ENCODE measurements at regions not wholly inside any gene's neighbourhood (a gene's known extent, or its start where the extent isn't known, plus 50 kb on each side); places are given as distances from the start of the nearest gene placed in this dataset.

- peaks cover 4 to 5% of the 10 kb centered on the region in 2 donors for H3K27me3 Mint-ChIP-seq
- ATAC-seq (no peak), DNase-seq (ENCODE audit: low spot score) (no peak)
- H3K27ac Mint-ChIP-seq: no peak overlapping the region
- no peaks in the 10 kb centered on the region for H3K4me1 Mint-ChIP-seq (ENCODE audit: low read depth in 2 of 2)
- H3K4me3 Mint-ChIP-seq: no peak overlapping the region
- H3K36me3 Mint-ChIP-seq: no peaks in the 10 kb centered on the region
- H3K9me3 Mint-ChIP-seq: no peaks in the 10 kb centered on the region
Observed at GRCh38 chr19:31955061-31955460, 390.3 kb upstream of the ZNF507 start.

- H3K27me3 Mint-ChIP-seq: peaks cover 4 to 5% of the 10 kb centered on the region in 2 donors
- ATAC-seq: no peak
- no peak for DNase-seq (ENCODE audit: low spot score)
- no peak overlapping the region for H3K27ac Mint-ChIP-seq
- H3K36me3 Mint-ChIP-seq: no peaks in the 10 kb centered on the region
- no peaks in the 10 kb centered on the region for H3K9me3 Mint-ChIP-seq
- no peaks in the 10 kb centered on the region for H3K4me1 Mint-ChIP-seq (ENCODE audit: low read depth in 2 of 2)
- no peak overlapping the region for H3K4me3 Mint-ChIP-seq
Observed at GRCh38 chr19:31955884-31956283, 389.5 kb upstream of the ZNF507 start.

DNA sequence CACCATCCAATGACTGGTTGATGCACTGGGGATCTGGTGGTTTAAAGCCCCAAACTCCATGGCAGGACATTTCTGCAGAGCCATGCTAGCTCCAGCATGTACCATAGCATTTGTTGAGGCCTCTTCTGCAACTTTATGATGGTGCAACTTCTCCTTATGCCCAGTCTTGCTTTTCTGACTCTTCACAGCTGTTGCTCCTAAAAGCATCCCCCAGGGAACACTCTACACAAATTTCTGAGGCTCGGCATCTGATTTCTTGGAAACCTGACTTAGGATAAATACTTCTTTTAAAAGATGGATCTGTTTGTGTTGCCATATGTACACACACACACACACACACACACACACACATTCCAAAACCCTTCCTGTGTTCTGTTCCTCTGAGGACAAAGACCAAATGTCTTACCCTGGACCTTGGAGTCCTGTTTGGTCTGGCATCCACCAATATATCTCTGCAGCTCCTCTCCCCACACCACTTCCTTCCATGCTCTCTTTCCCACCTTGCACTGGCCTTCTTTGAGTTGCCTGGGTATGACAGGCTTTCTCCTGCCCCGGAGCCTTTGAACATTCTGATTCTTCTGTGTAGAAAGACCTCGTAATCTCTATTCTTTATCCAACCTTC is 388.5 kb upstream of the ZNF507 start:
- Mint-ChIP-seq H3K4me1 (ENCODE audit: low read depth in 2 of 2) (no peaks in the 10 kb centered on the region), H3K27me3 (peaks cover 4 to 5% of the 10 kb centered on the region in 2 donors)

GRCh38 chr19:31957711-31958110 is 387.7 kb upstream of the ZNF507 start:
- no peak for DNase-seq (ENCODE audit: low spot score)
- Mint-ChIP-seq H3K4me3 (no peak overlapping the region), H3K36me3 (no peaks in the 10 kb centered on the region), H3K9me3 (no peaks in the 10 kb centered on the region), H3K4me1 (ENCODE audit: low read depth in 2 of 2) (no peaks in the 10 kb centered on the region), H3K27ac (no peak overlapping the region), H3K27me3 (peaks cover 2 to 8% of the 10 kb centered on the region in 2 donors)
- ATAC-seq: no peak

More for the DNA sequence above, 388.5 kb upstream of the ZNF507 start:
- Mint-ChIP-seq H3K9me3 (no peaks in the 10 kb centered on the region), H3K36me3 (no peaks in the 10 kb centered on the region), H3K27ac (no peak overlapping the region), H3K4me3 (no peak overlapping the region)
- ATAC-seq: no peak
- no peak for DNase-seq (ENCODE audit: low spot score)

GRCh38 chr19:31959527-31960018 is 385.8 kb upstream of the ZNF507 start:
- no peaks in the 10 kb centered on the region for H3K9me3 Mint-ChIP-seq
- ATAC-seq (no peak), DNase-seq (ENCODE audit: low spot score) (no peak)
- H3K4me3 Mint-ChIP-seq: no peak overlapping the region
- no peaks in the 10 kb centered on the region for H3K4me1 Mint-ChIP-seq (ENCODE audit: low read depth in 2 of 2)
- peaks cover 6 to 13% of the 10 kb centered on the region in 2 donors for H3K27me3 Mint-ChIP-seq
- H3K36me3 Mint-ChIP-seq: no peaks in the 10 kb centered on the region
- no peak overlapping the region for H3K27ac Mint-ChIP-seq

- Mint-ChIP-seq H3K9me3 (no peaks in the 10 kb centered on the region), H3K27me3 (peaks cover 6 to 13% of the 10 kb centered on the region in 2 donors), H3K27ac (no peak overlapping the region), H3K4me1 (ENCODE audit: low read depth in 2 of 2) (no peaks in the 10 kb centered on the region), H3K4me3 (no peak overlapping the region), H3K36me3 (no peaks in the 10 kb centered on the region)
- no peak for DNase-seq (ENCODE audit: low spot score)
- ATAC-seq: no peak
Observed at GRCh38 chr19:31960474-31960873, 384.9 kb upstream of the ZNF507 start.

GRCh38 chr19:31961191-31961590 is 384.2 kb upstream of the ZNF507 start:
- ATAC-seq (no peak), DNase-seq (ENCODE audit: low spot score) (no peak)
- Mint-ChIP-seq H3K27ac (no peak overlapping the region), H3K4me3 (no peak overlapping the region), H3K27me3 (peaks cover 6 to 13% of the 10 kb centered on the region in 2 donors), H3K36me3 (no peaks in the 10 kb centered on the region), H3K9me3 (no peaks in the 10 kb centered on the region), H3K4me1 (ENCODE audit: low read depth in 2 of 2) (no peaks in the 10 kb centered on the region)

GRCh38 chr19:31961667-31962066 is 383.7 kb upstream of the ZNF507 start:
- Mint-ChIP-seq H3K27ac (no peak overlapping the region), H3K36me3 (no peaks in the 10 kb centered on the region), H3K4me1 (ENCODE audit: low read depth in 2 of 2) (no peaks in the 10 kb centered on the region), H3K9me3 (no peaks in the 10 kb centered on the region), H3K4me3 (no peak overlapping the region), H3K27me3 (peaks cover 6 to 13% of the 10 kb centered on the region in 2 donors)
- no peak for ATAC-seq
- DNase-seq (ENCODE audit: low spot score): no peak

DNA sequence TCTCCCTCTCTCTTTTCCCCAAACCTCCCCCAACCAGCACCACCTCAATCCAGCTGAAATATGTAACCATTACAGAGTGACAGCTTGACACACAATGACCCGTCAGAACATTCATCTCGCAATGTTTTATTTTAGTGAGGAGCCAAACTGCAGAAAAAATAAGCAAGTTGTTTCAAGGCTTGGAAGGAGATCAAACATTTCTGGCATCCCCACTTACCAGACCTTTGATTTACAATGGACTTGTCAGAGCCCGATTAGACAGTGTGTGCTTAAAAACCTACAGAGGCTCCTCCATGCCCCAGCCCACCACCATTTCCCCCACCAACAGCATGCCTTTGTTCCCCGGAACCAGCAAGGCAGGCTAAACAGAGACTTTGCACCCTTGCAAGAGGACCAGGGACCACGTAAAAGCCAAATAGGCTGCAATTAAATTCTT is 382.8 kb upstream of the ZNF507 start:
- ATAC-seq (no peak), DNase-seq (ENCODE audit: low spot score) (no peak)
- Mint-ChIP-seq H3K27ac (no peak overlapping the region), H3K36me3 (no peaks in the 10 kb centered on the region), H3K4me3 (no peak overlapping the region), H3K27me3 (peaks cover 4 to 13% of the 10 kb centered on the region in 2 donors), H3K4me1 (ENCODE audit: low read depth in 2 of 2) (no peaks in the 10 kb centered on the region), H3K9me3 (no peaks in the 10 kb centered on the region)

DNA sequence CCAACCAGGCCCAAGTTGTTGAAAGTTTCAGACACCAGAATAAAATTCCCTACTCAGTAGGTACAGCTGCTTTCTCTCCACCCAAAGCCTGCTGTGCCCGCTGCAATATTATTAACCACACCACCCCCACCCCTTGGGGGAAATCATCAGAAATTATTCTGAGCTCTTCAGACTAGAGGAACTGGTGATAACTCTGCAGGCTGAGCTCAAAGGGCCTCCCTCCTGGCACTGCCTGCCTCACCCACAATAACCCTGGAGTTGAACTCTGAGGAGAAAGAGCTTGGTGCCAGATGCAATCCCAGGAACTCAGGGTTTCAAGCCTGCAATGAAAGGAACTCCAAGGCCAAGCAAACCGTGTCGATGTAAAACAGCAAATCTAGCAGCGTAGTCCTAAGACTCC is 381.7 kb upstream of the ZNF507 start:
- Mint-ChIP-seq H3K36me3 (no peaks in the 10 kb centered on the region), H3K4me1 (ENCODE audit: low read depth in 2 of 2) (no peaks in the 10 kb centered on the region), H3K27me3 (peaks cover 8 to 15% of the 10 kb centered on the region in 2 donors), H3K9me3 (no peaks in the 10 kb centered on the region), H3K27ac (no peak overlapping the region), H3K4me3 (no peak overlapping the region)
- ATAC-seq: no peak
- no peak for DNase-seq (ENCODE audit: low spot score)

GRCh38 chr19:31969016-31969415 is 376.4 kb upstream of the ZNF507 start:
- Mint-ChIP-seq H3K4me3 (no peak overlapping the region), H3K36me3 (no peaks in the 10 kb centered on the region), H3K4me1 (ENCODE audit: low read depth in 2 of 2) (no peaks in the 10 kb centered on the region), H3K27ac (no peak overlapping the region), H3K27me3 (peaks cover 6 to 8% of the 10 kb centered on the region in 2 donors), H3K9me3 (no peaks in the 10 kb centered on the region)
- DNase-seq (ENCODE audit: low spot score) (no peak), ATAC-seq (no peak)

GRCh38 chr19:31970027-31970461 is 375.4 kb upstream of the ZNF507 start:
- Mint-ChIP-seq H3K27ac (no peak overlapping the region), H3K4me1 (ENCODE audit: low read depth in 2 of 2) (no peaks in the 10 kb centered on the region), H3K9me3 (no peaks in the 10 kb centered on the region), H3K27me3 (peaks cover 4 to 8% of the 10 kb centered on the region in 2 donors), H3K4me3 (no peak overlapping the region), H3K36me3 (no peaks in the 10 kb centered on the region)
- ATAC-seq (no peak), DNase-seq (ENCODE audit: low spot score) (no peak)

DNA sequence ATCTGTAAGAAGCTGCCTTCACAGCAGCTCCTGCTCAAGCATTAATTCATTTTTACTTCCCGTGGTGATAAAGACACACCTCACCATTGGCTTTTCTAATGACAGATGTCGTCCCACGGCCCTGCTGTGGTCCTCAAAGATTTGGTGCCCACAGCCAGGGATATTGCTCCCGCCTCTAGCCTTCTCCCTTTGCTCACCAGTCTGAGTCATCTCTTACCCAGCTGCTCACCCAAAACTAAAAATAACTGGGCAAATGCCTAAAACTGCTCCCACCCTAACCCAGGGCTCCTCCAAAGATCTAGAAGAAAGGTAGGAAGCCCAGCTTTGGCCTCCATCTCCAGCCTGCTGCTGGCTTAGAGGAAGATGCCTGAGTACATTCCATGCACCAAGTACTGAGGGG is 371.1 kb upstream of the ZNF507 start:
- Mint-ChIP-seq H3K9me3 (no peaks in the 10 kb centered on the region), H3K27ac (no peak overlapping the region), H3K27me3 (peaks cover 3 to 7% of the 10 kb centered on the region in 2 donors), H3K4me3 (no peak overlapping the region), H3K4me1 (ENCODE audit: low read depth in 2 of 2) (no peaks in the 10 kb centered on the region), H3K36me3 (no peaks in the 10 kb centered on the region)
- ATAC-seq (no peak), DNase-seq (ENCODE audit: low spot score) (no peak)

GRCh38 chr19:31974941-31975340 is 370.5 kb upstream of the ZNF507 start:
- Mint-ChIP-seq H3K4me1 (ENCODE audit: low read depth in 2 of 2) (no peaks in the 10 kb centered on the region), H3K27ac (no peak overlapping the region)

GRCh38 chr19:31975461-31975860 is 369.9 kb upstream of the ZNF507 start:
- Mint-ChIP-seq H3K27ac (no peak overlapping the region), H3K4me3 (no peak overlapping the region)
- ATAC-seq: no peak

More at GRCh38 chr19:31974941-31975340, 370.5 kb upstream of the ZNF507 start:
- ATAC-seq (no peak), DNase-seq (ENCODE audit: low spot score) (no peak)
- Mint-ChIP-seq H3K4me3 (no peak overlapping the region), H3K27me3 (peaks cover 3 to 7% of the 10 kb centered on the region in 2 donors), H3K36me3 (no peaks in the 10 kb centered on the region), H3K9me3 (no peaks in the 10 kb centered on the region)

More at GRCh38 chr19:31975461-31975860, 369.9 kb upstream of the ZNF507 start:
- DNase-seq (ENCODE audit: low spot score): no peak
- H3K27me3 Mint-ChIP-seq: peaks cover 3 to 7% of the 10 kb centered on the region in 2 donors
- no peaks in the 10 kb centered on the region for H3K4me1 Mint-ChIP-seq (ENCODE audit: low read depth in 2 of 2)
- no peaks in the 10 kb centered on the region for H3K36me3 Mint-ChIP-seq
- H3K9me3 Mint-ChIP-seq: no peaks in the 10 kb centered on the region

Measured in natural killer cell treated with Interleukin-12 subunit alpha and Interleukin-12 subunit beta and Interleukin-15 and Interleukin-18, amount 100 ng/mL, for 72 hours (primary cell).